GM12878 (cell line): ENCODE measurements at regions not wholly inside any gene's neighbourhood (a gene's known extent, or its start where the extent isn't known, plus 50 kb on each side); places are given as distances from the start of the nearest gene placed in this dataset.

Experiments
- ATAC-seq: fragments of 200-7000 bp; cut with Tn5 transposase; 3 replicates; pipeline ENCODE4 v1.9.1; 2020; ENCODE audit warnings: mild to moderate bottlenecking, moderate library complexity
- BruUV-seq: library from RNA; stranded (reverse); fragments of 400-500 nt; replicated peaks from 2 replicates; lab custom pipeline; 2021; lab: Mats Ljungman, UMichigan
- CTCF ChIA-PET: fragments of 300-600 bp; sonication (Branson Sonifier 250); formaldehyde crosslinking; extraction: SDS; loops from one replicate; lab custom pipeline; 2021; ENCODE audit warnings: inconsistent platforms; lab: Yijun Ruan, JAX
- POLR2A ChIA-PET: fragments of 350-600 bp; formaldehyde crosslinking; extraction: SDS; loops from one replicate; lab custom pipeline; 2021; ENCODE audit warnings: inconsistent platforms; lab: Charles Lee
- RAD21 ChIA-PET: fragments of 300-600 bp; sonication (Branson Sonifier 250); formaldehyde crosslinking; loops from one replicate; lab custom pipeline; 2023; ENCODE audit warnings: antibody characterized with exemption; ENCODE audit not compliant: unreplicated experiment; lab: Charles Lee
- SMC1A ChIA-PET: fragments of 300-600 bp; sonication (Branson Sonifier 250); formaldehyde crosslinking; loops from one replicate; lab custom pipeline; 2023; ENCODE audit not compliant: unreplicated experiment, uncharacterized antibody; lab: Charles Lee
- DNase-seq: peaks from one replicate; pipeline ENCODE4 v3.0.0-alpha.2; 2011; ENCODE audit warnings: low read depth, low spot score
- FAIRE-seq: peaks from 3 replicates; lab custom pipeline; 2011; peaks lifted over from hg19 to GRCh38; lab: Jason Lieb, UNC
- H2AFZ ChIP-seq: 2 replicates; pipeline ENCODE4 v1.6.0; 2011; ENCODE audit warnings: low read depth, low read length, control low read depth; ENCODE audit not compliant: control insufficient read depth
- H3K27ac ChIP-seq: 2 replicates; pipeline ENCODE4 v1.5.1; 2011; ENCODE audit warnings: control low read depth; ENCODE audit not compliant: control insufficient read depth, insufficient read depth
- H3K27me3 ChIP-seq, 2 experiments: replicated peaks in 1 of 2; 2 replicates each; pipeline versions ENCODE4 v1.6.0 to v1.6.1; 2011; ENCODE audit warnings: low read length in 1 of 2; ENCODE audit not compliant: control insufficient read depth in 2 of 2, insufficient read depth in 2 of 2
- H3K36me3 ChIP-seq, 2 experiments: 2 replicates each; pipeline ENCODE4 v1.5.1; 2011; ENCODE audit warnings: low read length in 1 of 2; ENCODE audit not compliant: control insufficient read depth in 2 of 2, insufficient read depth in 2 of 2
- H3K4me1 ChIP-seq: 2 replicates; pipeline ENCODE4 v1.6.1; 2011; ENCODE audit warnings: mild to moderate bottlenecking, low read length, moderate library complexity, mixed read lengths; ENCODE audit not compliant: control insufficient read depth, insufficient read depth
- H3K4me2 ChIP-seq: 2 replicates; pipeline ENCODE4 v1.6.0; 2011; ENCODE audit warnings: control low read depth; ENCODE audit not compliant: control insufficient read depth, insufficient read depth
- H3K4me3 ChIP-seq: fragments of 200-600 bp; sonication (generic); 2 replicates; pipeline ENCODE4 v1.5.1; 2016
- H3K79me2 ChIP-seq: 2 replicates; pipeline ENCODE4 v1.6.0; 2011; ENCODE audit warnings: low read length; ENCODE audit not compliant: control insufficient read depth, insufficient read depth
- H3K9ac ChIP-seq: 2 replicates; pipeline ENCODE4 v1.8.0; 2011; ENCODE audit warnings: low read length, control low read depth, mixed read lengths; ENCODE audit not compliant: control insufficient read depth, insufficient read depth
- H3K9me3 ChIP-seq: replicated peaks from 3 replicates; pipeline ENCODE4 v1.5.1; 2011; ENCODE audit warnings: mild to moderate bottlenecking, low read length; ENCODE audit not compliant: control insufficient read depth, insufficient read depth
- H4K20me1 ChIP-seq: 2 replicates; pipeline ENCODE4 v1.6.0; 2011; ENCODE audit not compliant: control insufficient read depth, insufficient read depth
- GATAD2B ChIP-seq: fragments of 450-650 bp; conservative IDR thresholded peaks from 2 replicates; pipeline ENCODE4 v1.6.1; 2017; ENCODE audit warnings: low read depth, mild to moderate bottlenecking, moderate library complexity
- HDGF ChIP-seq: fragments of 450-650 bp; IDR thresholded peaks from 2 replicates; pipeline ENCODE4 v1.6.1; 2016; ENCODE audit warnings: antibody characterized with exemption
- IKZF1 ChIP-seq: fragments of 450-650 bp; conservative IDR thresholded peaks from 2 replicates; pipeline ENCODE4 v1.6.1; 2017; ENCODE audit warnings: antibody characterized with exemption, mild to moderate bottlenecking
- KLF5 ChIP-seq: fragments of 450-650 bp; IDR thresholded peaks from 2 replicates; pipeline ENCODE4 v1.6.1; 2014; ENCODE audit warnings: mild to moderate bottlenecking; ENCODE audit not compliant: partially characterized antibody
- MTA3 ChIP-seq: IDR thresholded peaks from 2 replicates; pipeline ENCODE4 v1.6.1; 2012; ENCODE audit warnings: low read length, inconsistent platforms, borderline replicate concordance
- SREBF2 ChIP-seq: IDR thresholded peaks from 2 replicates; pipeline ENCODE4 v1.6.1; 2012; ENCODE audit warnings: mild to moderate bottlenecking, low read length
- WGBS: methylation state at CpG from one replicate; pipeline ENCODE4 v1.1.6; 2016; ENCODE audit warnings: low lambda C conversion rate; ENCODE audit not compliant: insufficient replicate concordance, insufficient coverage; ENCODE audit errors: missing lambda C conversion rate; 5-methylcytosine and 5-hydroxymethylcytosine counted together
- in situ Hi-C: fragments of 300-500 bp; cut with MboI; formaldehyde crosslinking; loops from 9 replicates; pipeline ENCODE4 v1.14.3; 2018; ENCODE audit warnings: mixed read lengths
- intact Hi-C: fragments of 100-400 bp; cut with micrococcal nuclease; formaldehyde crosslinking; loops from one replicate; pipeline ENCODE4 v1.14.2; 2022; ENCODE audit not compliant: unreplicated experiment

DNA sequence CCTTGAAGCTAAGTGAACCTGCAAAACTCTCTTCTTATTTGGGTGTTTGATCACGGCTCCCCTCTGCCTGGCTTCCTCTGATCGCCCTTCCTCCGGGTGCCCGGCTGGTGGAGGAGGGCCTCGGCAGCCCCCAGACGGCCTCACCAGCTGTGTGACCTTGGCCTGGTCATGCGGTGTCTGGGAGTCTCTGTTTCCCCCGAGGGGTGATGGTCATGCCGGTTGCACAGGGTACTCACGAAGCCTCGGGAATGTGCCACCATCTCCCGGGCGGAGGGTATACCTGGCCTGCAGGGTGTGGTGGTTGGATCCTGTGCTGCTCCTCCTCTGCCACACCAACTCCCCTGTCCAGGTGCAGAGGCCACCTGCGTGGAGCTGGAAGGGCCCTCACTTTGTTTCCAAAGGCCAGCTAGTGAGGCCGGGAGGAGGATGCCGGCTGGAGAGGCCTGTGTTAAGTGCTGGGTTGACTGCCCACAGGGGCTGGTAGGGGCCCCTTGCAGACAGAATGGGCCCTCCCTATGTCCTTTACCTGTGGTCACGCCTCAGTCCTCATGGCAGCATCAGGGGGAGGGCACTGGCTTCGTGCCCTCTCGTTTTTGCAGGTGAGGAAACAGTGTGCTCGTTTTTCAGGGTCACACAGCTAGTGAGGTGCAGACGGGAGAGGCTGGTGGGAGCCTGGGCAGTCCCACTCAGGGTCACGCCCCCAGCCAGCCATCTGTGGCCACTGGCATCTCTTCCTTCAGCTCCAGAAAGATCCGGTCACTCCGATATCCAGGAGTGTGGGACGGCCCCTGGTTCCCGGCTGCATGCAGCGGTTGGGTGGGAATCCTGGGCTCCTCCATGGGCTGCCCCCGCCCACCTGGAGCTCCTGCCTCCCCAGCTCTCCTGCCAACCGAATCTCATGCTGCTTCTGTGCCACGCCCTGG lies 148.5 kb upstream of the GSE1 start:
- Histone ChIP-seq H3K4me1 (no peaks in the 10 kb centered on the region), H3K27ac (no peak overlapping the region), H3K36me3 (no peaks in the 10 kb centered on the region), H3K4me2 (no peak overlapping the region), H3K9ac (no peak overlapping the region), H2AFZ (no peak overlapping the region), H3K27me3 (peaks cover 10 to 13% of the 10 kb centered on the region in 2 experiments), H3K4me3 (no peak overlapping the region), H3K9me3 (no peaks in the 10 kb centered on the region), H3K79me2 (no peaks in the 10 kb centered on the region), H4K20me1 (no peaks in the 10 kb centered on the region)
- no peak for TF ChIP-seq IKZF1
- ChIA-PET RAD21 (no interaction called here), POLR2A (interaction anchor here (0.6 kb wide), 1 partner anchor 9 kb away, joined by 11 read pairs; no protein-coding TSS in a partner anchor), CTCF (interaction anchor here (0.8 to 1.1 kb wide), 2 partner anchors 18 to 253 kb away, joined by 3 read pairs; no protein-coding TSS in a partner anchor), SMC1A (no interaction called here)
- intact Hi-C loops (no loop called here), in situ Hi-C loops (no loop called here)
- WGBS, result 37% methylated on average over 30 of the region's 30 CpGs
- DNase-seq (no peak), FAIRE-seq (no peak), ATAC-seq (no peak)
- no TSS peak for BruUV-seq

DNA sequence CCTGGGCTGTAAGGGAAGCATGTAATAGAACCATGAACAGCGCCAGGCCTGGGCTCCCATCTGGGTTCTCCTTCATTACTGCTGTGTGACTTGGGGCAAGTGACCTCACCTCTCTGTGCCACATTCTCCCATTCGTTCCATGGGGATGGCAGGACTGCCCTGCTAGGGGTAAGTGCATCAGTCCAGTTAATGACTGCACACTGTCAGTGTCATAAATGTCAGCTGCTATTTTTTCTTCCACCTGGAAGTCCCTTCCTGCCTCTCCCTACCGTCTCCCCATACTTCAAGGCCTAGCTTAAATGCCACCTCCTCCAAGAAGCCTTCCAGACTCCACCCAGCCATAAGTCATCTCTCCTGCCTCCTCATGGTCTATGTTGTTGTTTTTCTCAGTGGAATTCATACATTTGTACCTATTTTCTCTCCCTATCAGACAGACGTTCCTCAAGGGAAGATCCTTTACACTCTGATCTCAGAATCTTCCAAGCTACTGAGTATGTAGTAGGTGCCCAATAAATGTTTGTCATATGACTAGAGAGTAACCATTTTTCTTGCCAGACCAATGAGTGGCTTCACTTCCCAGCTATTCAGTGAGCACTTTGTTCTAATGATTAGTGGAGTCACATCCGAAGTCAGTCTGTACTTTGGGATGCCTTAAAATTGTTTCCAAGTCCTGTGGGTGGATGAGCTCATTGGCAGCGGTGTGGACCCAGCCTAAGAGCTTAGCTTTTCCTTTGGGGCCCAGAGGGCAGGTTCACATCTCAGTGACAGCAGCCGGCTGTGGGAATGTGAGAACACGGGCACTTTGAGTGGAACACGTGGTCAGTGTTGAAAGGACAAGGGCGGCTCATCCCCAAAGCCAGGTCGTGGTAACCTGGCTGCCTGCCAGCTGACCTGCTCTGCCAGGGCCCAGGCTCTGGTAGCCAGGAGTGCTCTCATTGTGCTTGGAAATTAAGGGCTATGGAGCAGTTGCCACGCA lies 147.5 kb upstream of the GSE1 start:
- ChIA-PET CTCF (interaction anchor here (0.8 to 1.1 kb wide), 2 partner anchors 19 to 252 kb away, joined by 3 read pairs; no protein-coding TSS in a partner anchor), SMC1A (no interaction called here), POLR2A (no interaction called here), RAD21 (no interaction called here)
- DNase-seq (no peak), FAIRE-seq (no peak), ATAC-seq (no peak)
- H3K27me3 ChIP-seq, result peaks cover 4 to 13% of the 10 kb centered on the region in 2 experiments; a peak in 3 of 4 replicates
- H3K9me3 ChIP-seq, result no peaks in the 10 kb centered on the region
- no peaks in the 10 kb centered on the region for H3K4me1 ChIP-seq
- in situ Hi-C loops (no loop called here), intact Hi-C loops (no loop called here)
- no peak overlapping the region for H3K9ac ChIP-seq
- no peaks in the 10 kb centered on the region for H4K20me1 ChIP-seq
- TF ChIP-seq SREBF2 (no peak), GATAD2B (no peak), KLF5 (no peak), HDGF (no peak), MTA3 (no peak)
- no peaks in the 10 kb centered on the region for H3K36me3 ChIP-seq
- H3K4me2 ChIP-seq, result no peak overlapping the region
- H3K79me2 ChIP-seq, result no peaks in the 10 kb centered on the region
- no peak overlapping the region for H3K4me3 ChIP-seq
- no peak overlapping the region for H2AFZ ChIP-seq
- H3K27ac ChIP-seq, result no peak overlapping the region
- no TSS peak for BruUV-seq
- WGBS, result 21% methylated on average over 11 of the region's 12 CpGs
